GM21576 (cell line): ENCODE measurements at regions not wholly inside any gene's neighbourhood (a gene's known extent, or its start where the extent isn't known, plus 50 kb on each side); places are given as distances from the start of the nearest gene placed in this dataset.

Source experiments
- ATAC-seq: cut with Tn5 transposase; IDR thresholded peaks from one replicate; pipeline ENCODE4 v1.9.1; 2021; ENCODE audit warnings: mild to moderate bottlenecking, moderate library complexity; ENCODE audit not compliant: unreplicated experiment

GRCh38 chr12:67929384-67929772 lies 59.9 kb upstream of the IFNG-AS1 start:
- no peak for ATAC-seq

GRCh38 chr12:67937822-67938221 lies 51.4 kb upstream of the IFNG-AS1 start:
- ATAC-seq, result no peak
